Vagina (tissue), 2 donors: ENCODE measurements at regions not wholly inside any gene's neighbourhood (a gene's known extent, or its start where the extent isn't known, plus 50 kb on each side); places are given as distances from the start of the nearest gene placed in this dataset.

Experiments
- CTCF ChIP-seq, 3 experiments: fragments of 450-650 bp in 2 of 3; fragments of 200-600 bp in 1 of 3; sonication (generic) in 1 of 3; IDR thresholded peaks; one replicate each; pipeline ENCODE4 v1.5.1; 2017 to 2019; ENCODE audit warnings: antibody characterized with exemption in 3 of 3, mild to moderate bottlenecking in 2 of 3, moderate library complexity in 2 of 3
- POLR2A ChIP-seq, 2 donors: fragments of 450-650 bp; IDR thresholded peaks; one replicate each; pipeline ENCODE4 v1.6.1; 2017; ENCODE audit warnings: antibody characterized with exemption in 2 of 2, mild to moderate bottlenecking in 2 of 2, moderate library complexity in 2 of 2
- POLR2AphosphoS5 ChIP-seq, 2 donors: sonication (generic); formaldehyde crosslinking; IDR thresholded peaks; one replicate each; pipeline ENCODE4 v1.9.0; 2017; ENCODE audit warnings: antibody characterized with exemption in 2 of 2, mild to moderate bottlenecking in 2 of 2, low read depth in 1 of 2; ENCODE audit not compliant: insufficient read depth in 1 of 2

DNA sequence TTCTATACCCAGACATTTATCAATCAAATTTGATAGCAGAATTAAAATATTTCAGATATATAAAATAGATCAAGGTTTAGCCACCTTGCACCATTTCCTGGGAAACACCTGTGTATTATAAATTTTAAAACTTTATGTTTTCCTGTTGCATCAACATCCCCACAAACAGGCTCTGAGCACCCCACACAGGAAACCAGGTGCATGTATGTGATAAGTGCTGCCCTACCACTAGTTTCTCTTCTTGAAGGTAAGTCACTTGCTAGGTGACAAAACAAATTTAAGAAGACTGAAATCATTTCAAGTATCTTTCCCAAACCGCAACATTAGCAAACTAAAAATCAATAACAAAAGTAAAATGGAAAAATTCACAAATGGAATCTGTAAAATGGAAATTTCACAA lies 496.1 kb upstream of the CCDC54 start:
- no peak for TF ChIP-seq POLR2AphosphoS5 (IDR thresholded peaks at IDR 0.05; ENCODE audit: insufficient read depth in 1 of 2, low read depth in 1 of 2)
- no peak for TF ChIP-seq CTCF (IDR thresholded peaks at IDR 0.05)
- TF ChIP-seq POLR2A (IDR thresholded peaks at IDR 0.05) = no peak
